ENCODE measurements at regions not wholly inside any gene's neighbourhood (a gene's known extent, or its start where the extent isn't known, plus 50 kb on each side); places are given as distances from the start of the nearest gene placed in this dataset.

- DNase-seq: no peak
- Mint-ChIP-seq H3K27ac (ENCODE audit: unreplicated experiment) (no peak overlapping the region), H3K4me1 (ENCODE audit: low read depth, unreplicated experiment) (no peaks in the 10 kb centered on the region), H3K27me3 (ENCODE audit: unreplicated experiment) (no peaks in the 10 kb centered on the region), H3K9me3 (ENCODE audit: low read depth, unreplicated experiment) (peaks cover 24% of the 10 kb centered on the region), H3K4me3 (ENCODE audit: low read depth, unreplicated experiment) (no peak overlapping the region), H3K36me3 (ENCODE audit: insufficient read depth, unreplicated experiment) (no peaks in the 10 kb centered on the region)
- no peak for TF ChIP-seq CTCF (IDR thresholded peaks at IDR 0.05; ENCODE audit: unreplicated experiment)
- no TSS peak for BruUV-seq (replicated peaks)
- intact Hi-C loops (cut with micrococcal nuclease; ENCODE audit: unreplicated experiment): no loop called here
- CTCF ChIA-PET: interaction anchor here (0.6 kb wide), 1 partner anchor 592 kb away, joined by 3 read pairs; no protein-coding TSS in a partner anchor
Observed at GRCh38 chr7:56578612-56579011, 462.4 kb upstream of the NUPR2 start.

GRCh38 chr7:56570968-56571367, 454.8 kb upstream of the NUPR2 start:
- Mint-ChIP-seq H3K36me3 (ENCODE audit: insufficient read depth, unreplicated experiment) (no peaks in the 10 kb centered on the region), H3K9me3 (ENCODE audit: low read depth, unreplicated experiment) (peaks cover 14% of the 10 kb centered on the region)
- BruUV-seq (replicated peaks): no TSS peak

GRCh38 chr7:56538541-56539429, 422.6 kb upstream of the NUPR2 start:
- peaks cover 16% of the 10 kb centered on the region for H3K9me3 Mint-ChIP-seq (ENCODE audit: low read depth, unreplicated experiment)
- intact Hi-C loops (cut with micrococcal nuclease; ENCODE audit: unreplicated experiment): no loop called here
- no TSS peak for BruUV-seq (replicated peaks)
- CTCF ChIA-PET: no interaction called here
- no peak for DNase-seq
- H3K4me3 Mint-ChIP-seq (ENCODE audit: low read depth, unreplicated experiment): no peak overlapping the region
- no peaks in the 10 kb centered on the region for H3K4me1 Mint-ChIP-seq (ENCODE audit: low read depth, unreplicated experiment)
- no peak for TF ChIP-seq CTCF (IDR thresholded peaks at IDR 0.05; ENCODE audit: unreplicated experiment)
- no peaks in the 10 kb centered on the region for H3K27me3 Mint-ChIP-seq (ENCODE audit: unreplicated experiment)
- H3K27ac Mint-ChIP-seq (ENCODE audit: unreplicated experiment): no peak overlapping the region
- no peaks in the 10 kb centered on the region for H3K36me3 Mint-ChIP-seq (ENCODE audit: insufficient read depth, unreplicated experiment)

More at GRCh38 chr7:56570968-56571367, 454.8 kb upstream of the NUPR2 start:
- no peaks in the 10 kb centered on the region for H3K4me1 Mint-ChIP-seq (ENCODE audit: low read depth, unreplicated experiment)
- intact Hi-C loops (cut with micrococcal nuclease; ENCODE audit: unreplicated experiment): no loop called here
- no peaks in the 10 kb centered on the region for H3K27me3 Mint-ChIP-seq (ENCODE audit: unreplicated experiment)
- no peak overlapping the region for H3K4me3 Mint-ChIP-seq (ENCODE audit: low read depth, unreplicated experiment)
- TF ChIP-seq CTCF (IDR thresholded peaks at IDR 0.05; ENCODE audit: unreplicated experiment): no peak
- CTCF ChIA-PET: no interaction called here
- H3K27ac Mint-ChIP-seq (ENCODE audit: unreplicated experiment): no peak overlapping the region
- DNase-seq: no peak

GRCh38 chr7:56537952-56538351, 421.7 kb upstream of the NUPR2 start:
- Mint-ChIP-seq H3K27me3 (ENCODE audit: unreplicated experiment) (no peaks in the 10 kb centered on the region), H3K9me3 (ENCODE audit: low read depth, unreplicated experiment) (peaks cover 16% of the 10 kb centered on the region), H3K4me1 (ENCODE audit: low read depth, unreplicated experiment) (no peaks in the 10 kb centered on the region), H3K4me3 (ENCODE audit: low read depth, unreplicated experiment) (no peak overlapping the region), H3K27ac (ENCODE audit: unreplicated experiment) (no peak overlapping the region), H3K36me3 (ENCODE audit: insufficient read depth, unreplicated experiment) (no peaks in the 10 kb centered on the region)
- intact Hi-C loops (cut with micrococcal nuclease; ENCODE audit: unreplicated experiment): no loop called here
- BruUV-seq (replicated peaks): no TSS peak
- CTCF ChIA-PET: no interaction called here
- TF ChIP-seq CTCF (IDR thresholded peaks at IDR 0.05; ENCODE audit: unreplicated experiment): no peak
- DNase-seq: no peak
